ENCODE measurements at regions not wholly inside any gene's neighbourhood (a gene's known extent, or its start where the extent isn't known, plus 50 kb on each side); places are given as distances from the start of the nearest gene placed in this dataset.
"Not testable (repeated sequence)": the region's sequence is repeated elsewhere in the genome, so short reads cannot be mapped to it uniquely, and the experiment has no call there.

DNA sequence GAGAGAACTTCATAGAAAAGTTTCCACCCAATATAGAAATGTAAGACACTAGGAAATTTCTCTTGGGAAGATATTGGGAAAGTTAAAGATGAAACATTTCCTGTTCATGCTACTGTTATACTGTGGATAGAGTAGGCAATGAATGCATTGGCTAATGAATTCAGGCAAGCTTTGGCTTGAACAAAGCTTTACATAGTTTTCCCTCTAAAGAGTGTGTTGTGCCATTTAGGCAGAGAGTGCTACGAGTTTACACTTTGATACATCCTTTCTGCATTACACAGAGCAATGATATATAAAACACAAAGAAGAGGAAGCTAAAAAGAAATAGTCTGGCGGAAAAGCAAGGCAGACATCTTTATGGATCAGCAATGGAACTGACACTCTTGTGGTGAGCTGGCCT, 125.9 kb upstream of the SHH start:
- TF ChIP-seq, protein P1, sequence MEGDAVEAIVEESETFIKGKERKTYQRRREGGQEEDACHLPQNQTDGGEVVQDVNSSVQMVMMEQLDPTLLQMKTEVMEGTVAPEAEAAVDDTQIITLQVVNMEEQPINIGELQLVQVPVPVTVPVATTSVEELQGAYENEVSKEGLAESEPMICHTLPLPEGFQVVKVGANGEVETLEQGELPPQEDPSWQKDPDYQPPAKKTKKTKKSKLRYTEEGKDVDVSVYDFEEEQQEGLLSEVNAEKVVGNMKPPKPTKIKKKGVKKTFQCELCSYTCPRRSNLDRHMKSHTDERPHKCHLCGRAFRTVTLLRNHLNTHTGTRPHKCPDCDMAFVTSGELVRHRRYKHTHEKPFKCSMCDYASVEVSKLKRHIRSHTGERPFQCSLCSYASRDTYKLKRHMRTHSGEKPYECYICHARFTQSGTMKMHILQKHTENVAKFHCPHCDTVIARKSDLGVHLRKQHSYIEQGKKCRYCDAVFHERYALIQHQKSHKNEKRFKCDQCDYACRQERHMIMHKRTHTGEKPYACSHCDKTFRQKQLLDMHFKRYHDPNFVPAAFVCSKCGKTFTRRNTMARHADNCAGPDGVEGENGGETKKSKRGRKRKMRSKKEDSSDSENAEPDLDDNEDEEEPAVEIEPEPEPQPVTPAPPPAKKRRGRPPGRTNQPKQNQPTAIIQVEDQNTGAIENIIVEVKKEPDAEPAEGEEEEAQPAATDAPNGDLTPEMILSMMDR (IDR thresholded peaks at IDR 0.05; ENCODE audit: insufficient read depth, low read length, poor library complexity, severe bottlenecking), result no peak
- TF ChIP-seq EZH2phosphoT487 (conservative IDR thresholded peaks at IDR 0.05; ENCODE audit: low read length), result no peak
- no peak overlapping the region for H3K4me2 ChIP-seq (ENCODE audit: low read depth, low read length, poor library complexity, severe bottlenecking)
- no peaks in the 10 kb centered on the region for H3K27me3 ChIP-seq (ENCODE audit: low read length)

DNA sequence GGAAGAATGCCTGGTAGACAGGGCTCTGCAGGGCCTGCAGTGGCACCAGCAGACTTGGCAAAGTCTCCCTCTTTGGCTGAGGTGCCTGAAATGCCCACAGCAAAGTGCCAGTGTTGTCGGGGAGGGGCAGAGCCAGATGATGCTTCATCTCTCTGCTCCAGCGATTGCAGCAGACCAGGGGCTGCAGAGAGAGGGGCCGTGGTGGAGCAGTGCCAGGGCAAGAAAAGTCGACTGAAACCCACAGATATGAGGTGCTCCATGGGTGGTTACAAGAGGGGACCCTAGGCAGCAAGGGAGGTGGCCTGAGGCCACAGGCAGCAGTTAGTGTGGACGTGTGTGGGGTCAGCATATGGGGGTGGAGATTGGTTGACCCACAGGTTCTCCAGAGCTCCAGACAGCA, 123.5 kb upstream of the SHH start:
- Histone ChIP-seq H4K20me1 (ENCODE audit: low read depth, low read length) (no peaks in the 10 kb centered on the region), H3F3A (ENCODE audit: insufficient read depth) (no peaks in the 10 kb centered on the region), H3K79me2 (ENCODE audit: insufficient read depth, low read length) (no peaks in the 10 kb centered on the region), H3K36me3 (ENCODE audit: low read length) (no peaks in the 10 kb centered on the region), H3K4me3 (ENCODE audit: insufficient read depth, low read length, poor library complexity, severe bottlenecking) (no peak overlapping the region), H3K9ac (ENCODE audit: low read length) (no peak overlapping the region), H3K9me3 (ENCODE audit: insufficient read depth, low read length) (no peaks in the 10 kb centered on the region), H3K27ac (ENCODE audit: low read depth, low read length) (no peak overlapping the region), H2AFZ (ENCODE audit: low read depth, low read length, severe bottlenecking) (no peak overlapping the region), H3K27me3 (ENCODE audit: low read length) (no peaks in the 10 kb centered on the region), H3K9me2 (replicated peaks; ENCODE audit: insufficient read depth, low read length) (no peaks in the 10 kb centered on the region), H3K4me2 (ENCODE audit: low read depth, low read length, poor library complexity, severe bottlenecking) (no peak overlapping the region)
- TF ChIP-seq EZH2phosphoT487 (conservative IDR thresholded peaks at IDR 0.05; ENCODE audit: low read length), result no peak
- TF ChIP-seq, protein P1 (IDR thresholded peaks at IDR 0.05; ENCODE audit: insufficient read depth, low read length, poor library complexity, severe bottlenecking), result no peak

More for the DNA sequence above, 125.9 kb upstream of the SHH start:
- H3K4me3 ChIP-seq (ENCODE audit: insufficient read depth, low read length, poor library complexity, severe bottlenecking), result no peak overlapping the region
- H3K9ac ChIP-seq (ENCODE audit: low read length), result no peak overlapping the region
- no peaks in the 10 kb centered on the region for H3K9me3 ChIP-seq (ENCODE audit: insufficient read depth, low read length)
- no peaks in the 10 kb centered on the region for H3F3A ChIP-seq (ENCODE audit: insufficient read depth)
- no peak overlapping the region for H3K27ac ChIP-seq (ENCODE audit: low read depth, low read length)
- H2AFZ ChIP-seq (ENCODE audit: low read depth, low read length, severe bottlenecking), result no peak overlapping the region
- H3K36me3 ChIP-seq (ENCODE audit: low read length), result no peaks in the 10 kb centered on the region
- H3K9me2 ChIP-seq (replicated peaks; ENCODE audit: insufficient read depth, low read length), result no peaks in the 10 kb centered on the region
- H4K20me1 ChIP-seq (ENCODE audit: low read depth, low read length), result no peaks in the 10 kb centered on the region
- H3K79me2 ChIP-seq (ENCODE audit: insufficient read depth, low read length), result no peaks in the 10 kb centered on the region

DNA sequence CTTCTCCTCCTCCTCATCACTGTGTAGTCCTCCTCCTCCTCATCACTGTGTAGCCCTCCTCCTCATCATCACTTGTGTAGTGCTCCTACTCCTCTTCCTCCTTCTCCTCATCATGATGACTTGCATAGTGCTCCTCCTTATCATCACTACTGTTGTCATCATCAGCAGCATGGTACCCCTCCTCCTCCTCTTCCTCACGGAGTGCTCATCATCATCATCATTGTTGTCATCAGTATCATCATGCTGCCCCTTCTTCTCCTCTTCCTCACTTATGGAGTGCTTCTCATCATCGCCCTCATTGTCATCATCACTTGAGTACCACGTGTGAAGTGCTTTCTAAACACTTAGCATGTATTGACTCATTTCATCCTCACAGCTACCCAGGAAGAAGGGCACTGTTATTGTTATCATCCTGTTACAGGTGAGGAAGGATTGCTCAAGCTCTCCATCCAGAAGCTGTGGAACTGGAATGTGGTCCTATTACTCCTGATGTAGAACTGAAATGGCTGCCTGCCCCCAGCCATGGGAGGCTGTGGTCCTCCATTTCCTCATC, 122.8 kb upstream of the SHH start:
- H3K36me3 ChIP-seq (ENCODE audit: low read length), result no peaks in the 10 kb centered on the region
- no peaks in the 10 kb centered on the region for H3F3A ChIP-seq (ENCODE audit: insufficient read depth)
- no peaks in the 10 kb centered on the region for H3K27me3 ChIP-seq (ENCODE audit: low read length)
- H3K9me3 ChIP-seq (ENCODE audit: insufficient read depth, low read length), result no peaks in the 10 kb centered on the region
- H2AFZ ChIP-seq (ENCODE audit: low read depth, low read length, severe bottlenecking), result no peak overlapping the region
- H3K27ac ChIP-seq (ENCODE audit: low read depth, low read length), result no peak overlapping the region
- no peak overlapping the region for H3K4me2 ChIP-seq (ENCODE audit: low read depth, low read length, poor library complexity, severe bottlenecking)
- H3K4me3 ChIP-seq (ENCODE audit: insufficient read depth, low read length, poor library complexity, severe bottlenecking), result no peak overlapping the region
- no peak for TF ChIP-seq EZH2phosphoT487 (conservative IDR thresholded peaks at IDR 0.05; ENCODE audit: low read length)
- TF ChIP-seq, protein P1 (IDR thresholded peaks at IDR 0.05; ENCODE audit: insufficient read depth, low read length, poor library complexity, severe bottlenecking), result no peak
- no peak overlapping the region for H3K9ac ChIP-seq (ENCODE audit: low read length)
- no peaks in the 10 kb centered on the region for H4K20me1 ChIP-seq (ENCODE audit: low read depth, low read length)
- no peaks in the 10 kb centered on the region for H3K9me2 ChIP-seq (replicated peaks; ENCODE audit: insufficient read depth, low read length)
- no peaks in the 10 kb centered on the region for H3K79me2 ChIP-seq (ENCODE audit: insufficient read depth, low read length)

DNA sequence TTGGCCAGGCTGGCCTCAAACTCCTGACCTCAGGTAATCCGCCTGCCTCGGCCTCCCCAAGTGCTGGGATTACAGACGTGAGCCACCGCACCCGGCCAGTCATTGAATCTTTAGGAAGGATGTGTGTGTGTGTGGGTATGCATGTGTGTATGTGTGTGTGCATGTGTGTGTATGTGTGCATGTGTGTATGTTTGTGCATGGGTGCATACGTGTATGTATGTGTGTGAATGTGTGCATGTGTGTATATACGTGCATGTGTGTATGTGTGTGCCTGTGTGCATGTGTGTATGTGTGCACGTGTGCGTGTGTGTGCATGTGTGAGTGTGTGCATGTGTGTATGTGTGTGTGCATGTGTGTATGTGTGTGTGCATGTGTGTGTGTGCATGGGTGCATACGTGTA, 120.1 kb upstream of the SHH start:
- H3K36me3 ChIP-seq (ENCODE audit: low read length); H3K9ac ChIP-seq (ENCODE audit: low read length); H3K4me3 ChIP-seq (ENCODE audit: insufficient read depth, low read length, poor library complexity, severe bottlenecking); H3K9me3 ChIP-seq (ENCODE audit: insufficient read depth, low read length); H3K27ac ChIP-seq (ENCODE audit: low read depth, low read length); H4K20me1 ChIP-seq (ENCODE audit: low read depth, low read length); H3K4me2 ChIP-seq (ENCODE audit: low read depth, low read length, poor library complexity, severe bottlenecking); H3K27me3 ChIP-seq (ENCODE audit: low read length); H3F3A ChIP-seq (ENCODE audit: insufficient read depth); H2AFZ ChIP-seq (ENCODE audit: low read depth, low read length, severe bottlenecking); H3K9me2 ChIP-seq (replicated peaks; ENCODE audit: insufficient read depth, low read length); H3K79me2 ChIP-seq (ENCODE audit: insufficient read depth, low read length): not testable (repeated sequence)
